ENCODE measurements at regions not wholly inside any gene's neighbourhood (a gene's known extent, or its start where the extent isn't known, plus 50 kb on each side); places are given as distances from the start of the nearest gene placed in this dataset.
"Not testable (repeated sequence)": the region's sequence is repeated elsewhere in the genome, so short reads cannot be mapped to it uniquely, and the experiment has no call there.

- DNase-seq, result no peak
Measured at GRCh38 chr5:42090162-42090561, 165.1 kb downstream of the FBXO4 start.

GRCh38 chr5:42099846-42100245 lies 174.8 kb downstream of the FBXO4 start:
- not testable (repeated sequence) for DNase-seq

- DNase-seq, result no peak
Measured at GRCh38 chr5:42108468-42108867, 183.4 kb downstream of the FBXO4 start.

- no peak for DNase-seq
Measured at GRCh38 chr5:42109006-42109572, 184.0 kb downstream of the FBXO4 start.

- DNase-seq, result not testable (repeated sequence)
Measured at GRCh38 chr5:42115721-42116120, 190.6 kb downstream of the FBXO4 start.

- DNase-seq, result no peak
Measured at GRCh38 chr5:42120070-42120469, 195.0 kb downstream of the FBXO4 start.

GRCh38 chr5:42121401-42121800 lies 196.3 kb downstream of the FBXO4 start:
- no peak for DNase-seq

GRCh38 chr5:42131081-42131480 lies 206.0 kb downstream of the FBXO4 start:
- no peak for DNase-seq

GRCh38 chr5:42143361-42143760 lies 218.3 kb downstream of the FBXO4 start:
- no peak for DNase-seq

- no peak for DNase-seq
Measured at GRCh38 chr5:42148813-42149212, 223.7 kb downstream of the FBXO4 start.

- DNase-seq, result no peak
Measured at GRCh38 chr5:42157215-42157614, 232.1 kb downstream of the FBXO4 start.

GRCh38 chr5:42163083-42163482 lies 238.0 kb downstream of the FBXO4 start:
- no peak for DNase-seq

GRCh38 chr5:42168091-42168670 lies 243.1 kb downstream of the FBXO4 start:
- DNase-seq, result no peak

- not testable (repeated sequence) for DNase-seq
Measured at GRCh38 chr5:42176118-42176517, 247.1 kb upstream of the GHR start.

- DNase-seq, result not testable (repeated sequence)
Measured at GRCh38 chr5:42179843-42180242, 243.4 kb upstream of the GHR start.

GRCh38 chr5:42216904-42217303 lies 206.3 kb upstream of the GHR start:
- DNase-seq, result no peak

GRCh38 chr5:42217791-42218190 lies 205.4 kb upstream of the GHR start:
- DNase-seq, result no peak

- DNase-seq, result no peak
Measured at GRCh38 chr5:42225009-42225408, 198.2 kb upstream of the GHR start.

- no peak for DNase-seq
Measured at GRCh38 chr5:42228279-42228678, 195.0 kb upstream of the GHR start.

GRCh38 chr5:42230839-42231238 lies 192.4 kb upstream of the GHR start:
- no peak for DNase-seq

- no peak for DNase-seq
Measured at GRCh38 chr5:42235241-42235640, 188.0 kb upstream of the GHR start.

GRCh38 chr5:42235837-42236236 lies 187.4 kb upstream of the GHR start:
- no peak for DNase-seq

- no peak for DNase-seq
Measured at GRCh38 chr5:42241636-42242035, 181.6 kb upstream of the GHR start.

GRCh38 chr5:42242210-42242609 lies 181.0 kb upstream of the GHR start:
- DNase-seq, result no peak

- DNase-seq, result no peak
Measured at GRCh38 chr5:42242881-42243485, 180.3 kb upstream of the GHR start.

Measured in KG1 (cell line).